HG03135 (cell line): ENCODE measurements at regions not wholly inside any gene's neighbourhood (a gene's known extent, or its start where the extent isn't known, plus 50 kb on each side); places are given as distances from the start of the nearest gene placed in this dataset.
"Not testable (repeated sequence)": the region's sequence is repeated elsewhere in the genome, so short reads cannot be mapped to it uniquely, and the experiment has no call there.

Experiments used
- ATAC-seq: cut with Tn5 transposase; IDR thresholded peaks from one replicate; pipeline ENCODE4 v1.9.1; 2021; ENCODE audit warnings: mild to moderate bottlenecking, moderate library complexity; ENCODE audit not compliant: unreplicated experiment

DNA sequence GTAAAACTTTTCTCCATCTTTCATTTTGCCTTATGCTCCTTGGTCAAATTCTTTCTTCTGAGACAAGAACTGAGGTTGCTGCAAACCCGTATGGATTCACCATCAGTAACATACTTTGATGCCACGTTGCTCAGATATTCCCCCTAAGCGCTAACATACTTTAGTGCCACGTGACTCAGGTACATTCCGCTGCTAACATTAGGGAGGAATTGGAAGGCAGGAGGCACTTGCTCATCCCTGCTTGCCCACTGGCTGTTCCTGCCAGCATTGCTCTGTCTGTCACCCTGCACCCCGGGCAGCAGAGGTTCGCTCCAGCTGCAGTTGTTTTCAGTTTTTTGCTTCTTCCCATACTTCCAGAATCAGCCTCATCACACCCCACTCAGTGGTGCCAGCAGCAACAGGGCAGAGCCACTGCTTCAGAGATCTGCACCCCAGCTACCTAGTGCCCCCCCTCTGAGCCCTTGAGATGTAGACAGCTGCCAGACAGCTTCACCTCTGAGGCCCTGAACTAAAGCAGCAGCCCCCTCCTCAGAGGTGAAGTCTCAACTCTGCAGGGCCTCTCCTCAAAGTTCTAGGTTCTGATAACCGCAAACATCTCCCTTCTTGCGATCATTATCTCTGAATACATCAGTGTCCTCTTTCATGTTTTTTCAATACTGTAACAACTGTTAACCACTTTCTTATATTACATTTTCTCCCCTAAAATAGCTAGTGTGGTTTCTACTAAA, 228.0 kb upstream of the KIF2A start:
- ATAC-seq: no peak

DNA sequence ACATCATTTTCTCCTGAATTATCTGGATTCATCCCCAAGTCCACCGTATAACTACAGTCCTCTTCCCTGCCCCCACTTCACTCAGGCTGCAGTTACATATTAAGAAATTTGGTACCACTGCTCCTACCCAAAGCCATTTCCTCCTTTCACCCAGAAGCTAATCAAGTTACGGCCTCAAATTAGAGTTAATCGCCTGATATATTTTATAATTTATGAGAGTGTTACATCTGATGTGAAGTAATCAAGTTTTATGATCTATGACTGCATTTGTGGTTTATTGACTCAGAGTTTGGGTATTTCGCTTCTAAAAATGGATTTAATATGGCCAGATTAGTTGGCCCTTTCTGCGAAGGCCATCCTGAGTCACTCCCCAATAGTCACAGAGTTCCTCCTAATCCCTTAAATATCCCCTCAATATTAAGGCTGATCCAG, 223.6 kb upstream of the KIF2A start:
- ATAC-seq: no peak

DNA sequence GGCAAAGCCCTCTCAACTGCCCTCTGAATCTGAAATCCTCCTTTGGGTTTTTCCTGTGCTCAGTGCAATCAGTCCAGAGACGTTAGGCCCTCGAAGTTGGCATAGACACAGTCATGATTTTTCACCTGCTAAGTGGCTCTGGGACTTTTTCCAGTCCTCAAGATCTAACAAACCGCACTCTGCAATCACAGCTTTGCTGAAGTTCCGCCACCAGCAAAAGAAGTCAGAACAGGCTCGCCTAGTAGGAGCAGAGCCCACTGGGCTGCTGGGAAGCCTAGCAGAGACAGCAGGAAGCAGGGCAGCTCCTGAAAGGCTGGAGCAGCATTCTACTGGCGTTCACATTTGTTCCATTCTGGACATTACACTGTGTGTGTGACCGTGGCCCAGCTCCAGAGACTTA, 222.8 kb upstream of the KIF2A start:
- no peak for ATAC-seq

DNA sequence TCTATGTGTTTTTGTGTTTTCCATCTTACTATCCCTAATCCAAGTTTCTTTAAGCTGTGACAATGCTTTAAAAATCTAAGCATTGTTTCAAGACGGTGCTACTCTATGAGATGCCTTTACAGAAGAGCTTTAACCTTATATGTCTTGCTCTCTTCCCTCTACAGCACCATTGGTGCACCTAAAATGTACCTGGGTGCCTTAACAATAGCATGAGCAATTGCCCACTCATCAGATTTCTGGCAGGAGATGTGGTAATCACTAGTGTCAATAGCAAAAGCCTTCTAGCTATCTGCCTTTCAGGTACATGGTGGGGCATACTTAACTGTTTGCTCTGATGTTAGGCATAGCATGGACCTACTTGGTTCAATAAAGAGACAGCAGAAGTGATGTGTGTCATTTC, 222.3 kb upstream of the KIF2A start:
- no peak for ATAC-seq

GRCh38 chr5:62084391-62084790, 221.6 kb upstream of the KIF2A start:
- no peak for ATAC-seq

DNA sequence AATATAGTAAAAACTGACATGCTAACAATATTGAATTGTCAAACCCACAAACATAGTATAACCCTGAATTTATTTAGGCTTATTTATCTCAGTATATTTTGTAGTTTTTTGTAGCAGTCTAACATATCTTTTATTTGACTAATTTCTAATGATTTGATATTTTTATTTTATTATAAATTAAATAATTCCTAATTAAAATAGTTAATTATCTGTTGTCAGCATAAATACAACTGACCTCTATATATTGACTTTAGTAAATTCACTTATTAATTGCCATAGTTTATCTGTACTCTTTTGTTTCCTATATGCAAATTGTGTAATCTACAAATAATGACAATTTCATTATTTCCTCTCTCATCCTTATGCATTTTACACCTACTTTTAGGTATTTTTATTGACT, 215.1 kb upstream of the KIF2A start:
- no peak for ATAC-seq

GRCh38 chr5:62093411-62093810, 212.6 kb upstream of the KIF2A start:
- no peak for ATAC-seq

DNA sequence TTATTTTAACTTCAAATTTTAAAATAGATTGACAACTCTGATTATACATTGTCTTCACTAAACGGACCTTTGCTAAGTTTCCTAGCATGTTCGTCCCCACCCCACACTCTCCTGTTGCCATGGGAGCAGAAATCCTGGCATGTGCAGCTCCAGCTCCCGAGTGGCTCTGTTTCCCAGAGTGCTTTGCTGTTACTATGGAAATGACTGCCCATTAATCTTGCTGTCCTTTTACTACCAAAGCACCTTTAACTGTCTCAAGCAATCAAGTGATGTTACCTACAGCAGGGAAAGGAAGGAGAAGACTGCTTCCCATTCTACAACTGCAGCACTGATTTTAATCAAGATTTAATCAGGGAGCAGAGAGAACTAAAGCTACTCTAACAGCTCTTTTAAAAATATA, 212.0 kb upstream of the KIF2A start:
- ATAC-seq: no peak

DNA sequence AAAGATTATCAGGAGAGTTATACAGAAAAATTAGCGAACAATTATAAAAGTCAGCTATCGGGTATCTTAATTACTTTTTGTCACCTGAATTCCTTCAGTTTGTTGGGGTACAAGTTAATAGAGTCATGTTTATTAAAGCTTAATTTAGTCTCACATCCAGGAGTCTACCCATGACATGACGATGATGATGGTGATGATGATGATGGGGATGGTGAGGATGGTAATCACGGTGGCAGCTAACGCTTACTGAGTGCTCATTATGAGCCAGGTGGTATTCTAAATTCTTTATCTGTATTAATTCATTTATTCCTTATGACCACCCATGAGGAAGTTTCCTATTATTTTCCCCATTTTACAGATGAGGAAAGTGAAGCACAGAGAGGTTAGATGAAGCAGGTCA, 208.6 kb upstream of the KIF2A start:
- no peak for ATAC-seq

DNA sequence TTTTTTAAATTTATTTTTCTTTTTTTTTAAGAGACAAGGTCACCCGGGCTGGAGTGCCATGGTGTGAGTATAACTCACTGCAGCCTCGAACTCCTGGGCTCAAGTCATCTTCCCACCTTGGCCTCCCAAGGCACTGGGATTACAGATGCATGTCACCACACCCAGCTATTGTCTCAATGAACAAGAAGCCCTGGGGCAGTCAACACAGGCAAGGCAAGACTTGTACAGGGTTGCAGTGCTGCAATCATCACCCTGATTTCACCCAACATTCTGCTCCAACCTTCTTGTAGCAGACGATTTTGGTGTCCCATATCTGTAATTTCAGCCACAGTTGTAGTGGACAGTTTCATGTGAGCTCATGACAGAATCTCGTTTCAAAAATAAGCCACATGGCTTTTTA, 205.8 kb upstream of the KIF2A start:
- no peak for ATAC-seq

DNA sequence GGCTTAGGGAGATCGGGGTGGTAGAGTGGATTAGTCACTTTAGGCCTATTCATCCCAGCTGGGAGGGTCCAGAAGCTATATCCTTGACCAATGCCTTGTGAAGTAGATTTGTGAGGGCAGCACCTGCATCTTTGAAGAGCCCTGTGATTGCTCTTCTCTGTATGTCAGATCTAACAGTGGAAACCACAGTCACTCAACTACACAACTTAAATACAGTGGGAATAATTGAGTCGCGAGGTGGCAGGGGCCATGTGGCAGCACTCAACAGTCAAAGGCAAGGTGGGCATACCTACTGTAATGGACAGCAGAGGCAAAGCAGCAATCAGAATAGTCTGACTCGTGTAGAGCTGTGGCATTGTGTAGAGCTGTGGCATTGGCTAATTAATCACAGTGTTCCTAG, 202.1 kb upstream of the KIF2A start:
- ATAC-seq: not testable (repeated sequence)

DNA sequence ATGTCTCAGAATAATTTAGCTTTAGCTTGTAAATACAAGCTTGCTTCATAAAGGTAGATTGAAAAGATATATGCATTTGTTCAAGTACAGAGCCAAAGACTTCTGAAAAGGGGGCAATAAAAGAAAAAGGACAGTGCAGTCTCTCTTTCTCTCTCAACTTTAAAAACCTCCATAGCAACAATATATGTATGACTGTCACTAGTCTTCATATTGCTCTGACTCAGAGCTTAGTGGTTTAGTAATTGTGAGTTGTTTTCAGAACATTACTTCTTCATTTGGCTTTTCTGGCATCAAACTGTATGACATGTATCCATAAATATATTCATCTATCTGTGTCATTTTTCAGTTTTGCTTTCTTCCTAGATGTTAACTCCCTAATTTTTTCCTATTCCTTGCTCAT, 194.6 kb upstream of the KIF2A start:
- no peak for ATAC-seq

GRCh38 chr5:62112689-62113228, 193.2 kb upstream of the KIF2A start:
- ATAC-seq: no peak

DNA sequence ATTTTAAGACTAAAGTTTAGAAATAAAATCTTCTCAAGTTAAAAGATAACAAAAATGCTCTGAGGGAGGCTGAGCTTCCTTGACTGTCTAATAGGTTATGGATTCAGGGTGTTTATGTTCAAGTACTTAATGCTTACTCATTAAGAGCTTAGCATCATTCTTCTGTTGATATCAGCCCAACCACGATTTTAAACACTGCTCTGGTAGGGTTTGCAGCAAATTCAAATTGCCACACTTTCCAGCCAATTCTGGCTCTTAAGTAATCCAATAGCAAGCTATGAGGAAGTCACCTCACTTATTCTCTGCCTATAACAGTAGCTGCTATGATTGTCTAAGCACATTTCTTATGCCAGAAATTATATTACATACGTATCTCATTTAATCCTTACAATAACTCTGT, 191.0 kb upstream of the KIF2A start:
- ATAC-seq: no peak

GRCh38 chr5:62124266-62124665, 181.7 kb upstream of the KIF2A start:
- no peak for ATAC-seq

- no peak for ATAC-seq
Observed at GRCh38 chr5:62126090-62126489, 179.9 kb upstream of the KIF2A start.

- no peak for ATAC-seq
Observed at GRCh38 chr5:62127098-62127736, 178.8 kb upstream of the KIF2A start.

DNA sequence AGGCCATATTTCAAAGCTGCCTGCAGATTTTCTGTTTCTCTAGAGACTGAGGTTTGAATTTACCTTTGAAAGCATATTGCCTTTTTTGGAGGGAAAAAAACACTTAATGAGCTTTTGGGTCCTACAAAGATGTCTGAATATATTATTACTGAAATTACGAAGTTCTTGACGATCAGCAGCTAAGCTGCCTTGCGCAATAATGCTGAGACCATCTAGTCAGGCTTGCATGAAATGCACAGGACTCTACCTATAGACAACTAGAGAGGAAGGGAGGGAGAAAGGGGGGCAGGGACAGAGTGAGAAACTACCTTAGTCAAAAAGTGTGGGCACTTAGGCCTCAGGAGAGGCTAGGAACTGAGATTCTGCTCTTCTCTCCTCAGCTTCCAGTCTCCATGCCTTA, 175.9 kb upstream of the KIF2A start:
- ATAC-seq: no peak

DNA sequence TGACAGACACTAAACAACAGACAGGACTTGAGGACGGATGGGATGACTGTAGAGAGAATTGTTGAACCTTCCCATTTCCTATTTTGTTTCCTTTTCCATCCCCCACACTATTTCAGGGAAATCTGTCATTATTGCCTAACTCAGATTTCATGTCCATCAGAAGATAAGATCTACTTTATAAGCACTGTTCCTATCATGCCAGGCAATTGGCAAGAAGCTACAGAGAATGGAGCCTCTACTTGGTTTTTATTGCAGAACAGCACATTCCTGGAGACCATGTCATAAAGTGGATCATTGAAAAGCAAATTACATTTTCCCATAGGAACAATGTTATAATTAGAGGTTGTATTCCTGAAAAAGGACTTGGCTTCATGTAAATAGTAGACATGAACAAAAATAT, 173.7 kb upstream of the KIF2A start:
- no peak for ATAC-seq

- ATAC-seq: no peak
Observed at GRCh38 chr5:62133426-62133825, 172.6 kb upstream of the KIF2A start.

DNA sequence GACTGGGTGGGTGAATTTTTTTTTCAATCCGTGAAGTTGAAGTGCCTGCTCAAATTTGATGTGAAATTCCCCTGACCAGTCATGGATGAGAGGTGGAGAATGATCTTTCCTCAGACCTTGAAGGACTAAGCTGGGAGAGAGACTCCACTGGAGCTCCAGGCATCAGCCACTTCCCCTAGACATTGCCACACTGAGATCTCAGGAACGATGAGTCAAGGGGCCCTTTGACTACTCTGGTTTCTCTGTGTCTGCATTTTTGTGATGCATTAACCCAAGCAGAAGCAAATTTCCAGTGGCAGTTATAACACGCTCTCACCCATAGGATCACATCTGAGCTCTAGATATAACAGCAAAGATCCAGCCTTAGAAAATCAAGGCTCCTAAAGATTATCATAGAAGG, 171.2 kb upstream of the KIF2A start:
- no peak for ATAC-seq

GRCh38 chr5:62137628-62138027, 168.4 kb upstream of the KIF2A start:
- no peak for ATAC-seq

GRCh38 chr5:62138607-62139006, 167.4 kb upstream of the KIF2A start:
- no peak for ATAC-seq
